ENCODE measurements at regions not wholly inside any gene's neighbourhood (a gene's known extent, or its start where the extent isn't known, plus 50 kb on each side); places are given as distances from the start of the nearest gene placed in this dataset.

GRCh38 chr10:118970770-118971169 lies 58.7 kb upstream of the NANOS1 start:
- Histone ChIP-seq H3K4me3 (ENCODE audit: extremely low read depth in 1 of 4, insufficient read depth in 2 of 4, low read depth in 3 of 4, low read length in 4 of 4) (no peak overlapping the region), H2BK5ac (ENCODE audit: low read depth, low read length) (no peak overlapping the region), H3K79me1 (ENCODE audit: low read depth, low read length) (no peaks in the 10 kb centered on the region), H3K36me3 (ENCODE audit: control insufficient read depth in 2 of 4, insufficient read depth in 4 of 4, low read length in 3 of 4) (no peaks in the 10 kb centered on the region), H2AK5ac (ENCODE audit: low read depth, low read length) (no peak overlapping the region), H2BK15ac (ENCODE audit: low read length) (no peak overlapping the region), H4K8ac (ENCODE audit: extremely low read depth, insufficient read depth, low read length) (no peak overlapping the region), H4K5ac (ENCODE audit: insufficient read length, low read depth, low read length) (no peak overlapping the region), H2AFZ (ENCODE audit: low read length) (no peak overlapping the region), H3K18ac (ENCODE audit: extremely low read depth, low read length) (no peak overlapping the region), H3K4me2 (ENCODE audit: insufficient read depth in 1 of 2, low read depth in 2 of 2, low read length in 2 of 2) (no peak overlapping the region), H3K4ac (replicated peaks; ENCODE audit: insufficient read length, low read depth, low read length) (no peak overlapping the region), H2BK20ac (ENCODE audit: low read length) (no peak overlapping the region), H3K14ac (ENCODE audit: insufficient read length) (no peak overlapping the region), H3K79me2 (ENCODE audit: control insufficient read depth in 1 of 2, insufficient read depth in 2 of 2, low read length in 2 of 2) (no peaks in the 10 kb centered on the region), H4K91ac (replicated peaks; ENCODE audit: insufficient read length, low read length) (no peak overlapping the region), H4K20me1 (replicated peaks in 1 of 2; ENCODE audit: control insufficient read depth in 1 of 2, insufficient read depth in 2 of 2, low read length in 2 of 2) (no peaks in the 10 kb centered on the region), H3K4me1 (replicated peaks in 1 of 4; ENCODE audit: control insufficient read depth in 3 of 4, insufficient read depth in 4 of 4, low read length in 3 of 4) (no peaks in the 10 kb centered on the region), H2BK12ac (ENCODE audit: low read depth, low read length) (no peak overlapping the region), H3K23ac (ENCODE audit: insufficient read length) (no peak overlapping the region), H3K56ac (replicated peaks; ENCODE audit: insufficient read length, low read depth, low read length) (no peak overlapping the region), H3K9ac (replicated peaks in 1 of 4; ENCODE audit: extremely low read depth in 1 of 4, low read depth in 3 of 4, low read length in 3 of 4) (no peak overlapping the region), H3K27me3 (replicated peaks in 1 of 4; ENCODE audit: control insufficient read depth in 3 of 4, extremely low read depth in 1 of 4, insufficient read depth in 3 of 4, low read length in 3 of 4) (no peaks in the 10 kb centered on the region), H2BK120ac (replicated peaks; ENCODE audit: low read depth, low read length) (no peak overlapping the region), H3K27ac (ENCODE audit: low read depth, low read length) (no peak overlapping the region), H3K23me2 (ENCODE audit: low read depth, low read length) (no peaks in the 10 kb centered on the region), H3K9me3 (ENCODE audit: insufficient read depth in 2 of 2, low read depth in 1 of 2, low read length in 1 of 2) (peaks cover 0 to 5% of the 10 kb centered on the region in 2 experiments; a peak in 1 of 4 replicates)
- DNase-seq (ENCODE audit: low read depth in 1 of 2, low spot score in 2 of 2) = no peak
- 85% methylated on average over 5 of the region's 5 CpGs; no CpG with 5 or more reads in 1 of the 2 experiments for WGBS, 2 experiments (ENCODE audit: extremely low coverage in 1 of 2, insufficient coverage in 1 of 2, insufficient read length in 1 of 2, insufficient replicate concordance in 2 of 2, low coverage in 1 of 2, low lambda C conversion rate in 2 of 2, missing lambda C conversion rate in 1 of 2)
- ChIA-PET POLR2A (ENCODE audit: partially characterized antibody) (no interaction called here), CTCF (ENCODE audit: partially characterized antibody) (interaction anchor here (0.6 to 2.0 kb wide), 3 partner anchors 10 to 119 kb away, joined by 3 to 5 read pairs (median 3); no protein-coding TSS in a partner anchor)
- TF ChIP-seq CBX8 (IDR thresholded peaks at IDR 0.05; ENCODE audit: borderline replicate concordance, low read depth, low read length) = no peak
- no peak for TF ChIP-seq TEAD4 (IDR thresholded peaks at IDR 0.05; ENCODE audit: low read depth, low read length)
- TF ChIP-seq SP1 (IDR thresholded peaks at IDR 0.05; ENCODE audit: low read depth, low read length) = no peak
- TF ChIP-seq HDAC2 (IDR thresholded peaks at IDR 0.05; ENCODE audit: borderline replicate concordance in 1 of 2, low read depth in 2 of 2, low read length in 2 of 2) = no peak
- no peak for TF ChIP-seq MAX (IDR thresholded peaks at IDR 0.05)
- TF ChIP-seq ATF2 (IDR thresholded peaks at IDR 0.05; ENCODE audit: low read length) = no peak
- FAIRE-seq = no peak

All from H1 (cell line).